Testis (tissue), 2 donors: ENCODE measurements at regions not wholly inside any gene's neighbourhood (a gene's known extent, or its start where the extent isn't known, plus 50 kb on each side); places are given as distances from the start of the nearest gene placed in this dataset.
"Not testable (repeated sequence)": the region's sequence is repeated elsewhere in the genome, so short reads cannot be mapped to it uniquely, and the experiment has no call there.

Source experiments
- DNase-seq: peaks from one replicate; pipeline ENCODE4 v3.0.0-alpha.2; 2019
- H3K27ac ChIP-seq, 2 donors: fragments of 200-600 bp; sonication (generic); one replicate each; pipeline ENCODE4 v1.5.1; 2019
- H3K27me3 ChIP-seq: fragments of 200-600 bp; sonication (generic); one replicate; pipeline ENCODE4 v1.5.1; 2019
- H3K36me3 ChIP-seq: fragments of 200-600 bp; sonication (generic); one replicate; pipeline ENCODE4 v1.5.1; 2017; ENCODE audit warnings: low read depth; ENCODE audit errors: missing control alignments
- H3K4me1 ChIP-seq: fragments of 200-600 bp; sonication (generic); one replicate; pipeline ENCODE4 v1.5.1; 2019
- H3K4me3 ChIP-seq, 2 donors: fragments of 200-600 bp; sonication (generic); one replicate each; pipeline ENCODE4 v1.5.1; 2017 to 2019
- H3K9me3 ChIP-seq: fragments of 200-600 bp; sonication (generic); one replicate; pipeline ENCODE4 v1.5.1; 2017
- CTCF ChIP-seq, 3 experiments: fragments of 450-650 bp in 2 of 3; fragments of 200-600 bp in 1 of 3; sonication (generic) in 1 of 3; IDR thresholded peaks; one replicate each; pipeline ENCODE4 v1.5.1; 2016 to 2019; ENCODE audit warnings: antibody characterized with exemption in 3 of 3, mild to moderate bottlenecking in 2 of 3, moderate library complexity in 1 of 3
- POLR2A ChIP-seq: fragments of 450-650 bp; IDR thresholded peaks from one replicate; pipeline ENCODE4 v1.6.1; 2017; ENCODE audit warnings: antibody characterized with exemption, mild to moderate bottlenecking, moderate library complexity
- WGBS, 2 donors: methylation state at CpG; one replicate each; pipeline ENCODE4 v1.1.5; 2018; 5-methylcytosine and 5-hydroxymethylcytosine counted together
- intact Hi-C: fragments of 100-400 bp; cut with DNase I; formaldehyde crosslinking; loops from one replicate; pipeline ENCODE4 v1.15.1; 2023; ENCODE audit warnings: low total_unique reads

- TF ChIP-seq POLR2A (no peak), CTCF (IDR thresholded peaks at IDR 0.05) (no peak)
- H3K4me1 ChIP-seq, result no peaks in the 10 kb centered on the region
- H3K36me3 ChIP-seq, result no peaks in the 10 kb centered on the region
- H3K4me3 ChIP-seq, result no peak overlapping the region
- intact Hi-C loops, result no loop called here
- no peak overlapping the region for H3K27ac ChIP-seq
- no peak for DNase-seq
- H3K9me3 ChIP-seq, result no peaks in the 10 kb centered on the region
- 97% methylated on average over 7 of the region's 7 CpGs for WGBS, 2 donors
- H3K27me3 ChIP-seq, result no peaks in the 10 kb centered on the region
Measured at GRCh38 chr1:184818646-184819045, 64.0 kb upstream of the EDEM3 start.

- intact Hi-C loops, H3K9me3 ChIP-seq, H3K4me3 ChIP-seq, DNase-seq, H3K4me1 ChIP-seq, H3K27ac ChIP-seq, H3K27me3 ChIP-seq, H3K36me3 ChIP-seq: not testable (repeated sequence)
- WGBS, 2 donors, result 46 to 76% methylated on average over 2 of the region's 2 CpGs
Measured at GRCh38 chr1:184817003-184817402, 62.3 kb upstream of the EDEM3 start.

GRCh38 chr1:184813528-184814089 is 59.0 kb upstream of the EDEM3 start:
- Histone ChIP-seq H3K36me3 (no peaks in the 10 kb centered on the region), H3K27ac (no peak overlapping the region), H3K9me3 (no peaks in the 10 kb centered on the region), H3K27me3 (no peaks in the 10 kb centered on the region), H3K4me3 (no peak overlapping the region), H3K4me1 (no peaks in the 10 kb centered on the region)
- WGBS, 2 donors, result 94 to 97% methylated on average over 2 of the region's 2 CpGs
- intact Hi-C loops, result no loop called here
- no peak for DNase-seq
- TF ChIP-seq CTCF (IDR thresholded peaks at IDR 0.05), result no peak
- no peak for TF ChIP-seq POLR2A

GRCh38 chr1:184811439-184812111 is 56.9 kb upstream of the EDEM3 start:
- peak; percentile 34 for DNase-seq

More at GRCh38 chr1:184811439-184812111, 56.9 kb upstream of the EDEM3 start:
- intact Hi-C loops, result no loop called here
- no peaks in the 10 kb centered on the region for H3K4me1 ChIP-seq
- no peaks in the 10 kb centered on the region for H3K27me3 ChIP-seq
- H3K9me3 ChIP-seq, result no peaks in the 10 kb centered on the region
- peak overlapping the region in 1 of 2 donors; percentile 20 for H3K27ac ChIP-seq
- no peaks in the 10 kb centered on the region for H3K36me3 ChIP-seq
- WGBS, 2 donors, result 65 to 68% methylated on average over 19 of the region's 19 CpGs
- TF ChIP-seq POLR2A (no peak), CTCF (IDR thresholded peaks at IDR 0.05) (no peak)
- no peak overlapping the region for H3K4me3 ChIP-seq
